Mesenchymal stem cell (in vitro differentiated cells and primary cell): ENCODE measurements at regions not wholly inside any gene's neighbourhood (a gene's known extent, or its start where the extent isn't known, plus 50 kb on each side); places are given as distances from the start of the nearest gene placed in this dataset.
A peak's percentile ranks its signal among the peaks of the same experiment; 100 is the strongest.

Experiments used
- DNase-seq: peaks from one replicate; pipeline ENCODE4 v3.0.0-alpha.2; 2013
- H2AFZ ChIP-seq: one replicate; pipeline ENCODE4 v1.6.1; 2013; ENCODE audit warnings: low read depth, mild to moderate bottlenecking, control low read depth, inconsistent platforms, low read length, moderate library complexity
- H2AK5ac ChIP-seq: 2 replicates; pipeline ENCODE4 v1.6.1; 2013; ENCODE audit warnings: low read length, moderate library complexity, mild to moderate bottlenecking, inconsistent platforms; ENCODE audit not compliant: severe bottlenecking
- H2BK120ac ChIP-seq: one replicate; pipeline ENCODE4 v1.6.1; 2013; ENCODE audit warnings: low read depth, mild to moderate bottlenecking, inconsistent platforms, low read length, moderate library complexity
- H2BK12ac ChIP-seq, 2 experiments: one replicate each; pipeline ENCODE4 v1.6.1; 2013; ENCODE audit warnings: inconsistent platforms in 2 of 2, low read length in 2 of 2, mild to moderate bottlenecking in 2 of 2, moderate library complexity in 2 of 2, control low read depth in 1 of 2
- H2BK15ac ChIP-seq: one replicate; pipeline ENCODE4 v1.6.1; 2013; ENCODE audit warnings: mild to moderate bottlenecking, low read depth, inconsistent platforms; ENCODE audit not compliant: poor library complexity, severe bottlenecking
- H2BK5ac ChIP-seq: 2 replicates; pipeline ENCODE4 v1.6.1; 2013; ENCODE audit warnings: low read depth, mild to moderate bottlenecking, low read length, control low read depth, inconsistent platforms; ENCODE audit not compliant: poor library complexity, severe bottlenecking
- H3K14ac ChIP-seq, 2 experiments: one replicate each; pipeline ENCODE4 v1.6.1; 2013; ENCODE audit warnings: inconsistent platforms in 2 of 2, low read length in 2 of 2, control low read depth in 1 of 2, mild to moderate bottlenecking in 1 of 2, moderate library complexity in 1 of 2
- H3K18ac ChIP-seq, 2 experiments: one replicate each; pipeline ENCODE4 v1.6.1; 2013; ENCODE audit warnings: inconsistent platforms in 2 of 2, low read length in 2 of 2, control low read depth in 1 of 2, low read depth in 1 of 2, mild to moderate bottlenecking in 1 of 2
- H3K23ac ChIP-seq, 2 experiments: one replicate each; pipeline ENCODE4 v1.6.1; 2013; ENCODE audit warnings: inconsistent platforms in 2 of 2, low read length in 2 of 2, mild to moderate bottlenecking in 2 of 2, moderate library complexity in 2 of 2, control low read depth in 1 of 2
- H3K27ac ChIP-seq: 2 replicates; pipeline ENCODE4 v1.5.1; 2013; ENCODE audit warnings: mild to moderate bottlenecking, moderate library complexity, low read length, control low read depth, inconsistent platforms; ENCODE audit not compliant: poor library complexity, severe bottlenecking
- H3K27me3 ChIP-seq, 2 experiments: 2 replicates each; pipeline versions ENCODE4 v1.6.1 to v1.7.0; 2013; ENCODE audit warnings: low read length in 2 of 2, mild to moderate bottlenecking in 2 of 2, moderate library complexity in 2 of 2, control low read depth in 1 of 2, inconsistent platforms in 1 of 2; ENCODE audit not compliant: control insufficient read depth in 1 of 2, insufficient read depth in 1 of 2
- H3K36me3 ChIP-seq, 2 experiments: 2 replicates each; pipeline versions ENCODE4 v1.6.1 to v1.7.0; 2013; ENCODE audit warnings: low read length in 2 of 2, control low read depth in 1 of 2, inconsistent platforms in 1 of 2, low read depth in 1 of 2, mild to moderate bottlenecking in 1 of 2; ENCODE audit not compliant: insufficient read depth in 2 of 2, control insufficient read depth in 1 of 2
- H3K4ac ChIP-seq, 2 experiments: one replicate each; pipeline ENCODE4 v1.6.1; 2013; ENCODE audit warnings: inconsistent platforms in 2 of 2, low read length in 2 of 2, mild to moderate bottlenecking in 2 of 2, moderate library complexity in 2 of 2, control low read depth in 1 of 2, low read depth in 1 of 2
- H3K4me1 ChIP-seq: 2 replicates; pipeline ENCODE4 v1.6.1; 2013; ENCODE audit warnings: low read depth, low read length, control low read depth; ENCODE audit not compliant: control insufficient read depth, insufficient read depth
- H3K4me2 ChIP-seq: 2 replicates; pipeline ENCODE4 v1.6.1; 2013; ENCODE audit warnings: low read length, mild to moderate bottlenecking, inconsistent platforms; ENCODE audit not compliant: poor library complexity, severe bottlenecking
- H3K4me3 ChIP-seq, 2 experiments: 2 replicates each; pipeline versions ENCODE4 v1.5.1 to v1.7.0; 2013; ENCODE audit warnings: low read length in 2 of 2, mild to moderate bottlenecking in 2 of 2, control low read depth in 1 of 2, low read depth in 1 of 2; ENCODE audit not compliant: insufficient read depth in 1 of 2
- H3K79me1 ChIP-seq: replicated peaks from 2 replicates; pipeline ENCODE4 v1.6.1; 2013; ENCODE audit warnings: mild to moderate bottlenecking, control low read depth, low read length, inconsistent platforms; ENCODE audit not compliant: poor library complexity, severe bottlenecking
- H3K9ac ChIP-seq: 2 replicates; pipeline ENCODE4 v1.7.0; 2013; ENCODE audit warnings: mild to moderate bottlenecking, low read length, moderate library complexity
- H3K9me3 ChIP-seq: 2 replicates; pipeline ENCODE4 v1.7.0; 2013; ENCODE audit warnings: mild to moderate bottlenecking, low read length; ENCODE audit not compliant: control insufficient read depth
- H4K8ac ChIP-seq: one replicate; pipeline ENCODE4 v1.6.1; 2013; ENCODE audit warnings: inconsistent platforms, mild to moderate bottlenecking, low read length, moderate library complexity
- H4K91ac ChIP-seq: one replicate; pipeline ENCODE4 v1.6.1; 2013; ENCODE audit warnings: mild to moderate bottlenecking, low read length, inconsistent platforms
- WGBS: methylation state at CpG from one replicate; pipeline ENCODE4 v1.1.7; 2013; ENCODE audit warnings: mixed read lengths; 5-methylcytosine and 5-hydroxymethylcytosine counted together

- Histone ChIP-seq H2AK5ac (no peak overlapping the region), H3K36me3 (no peaks in the 10 kb centered on the region), H3K9me3 (no peaks in the 10 kb centered on the region), H2AFZ (no peak overlapping the region), H3K14ac (no peak overlapping the region), H3K4me1 (peaks cover 4% of the 10 kb centered on the region), H3K27ac (no peak overlapping the region), H2BK5ac (no peak overlapping the region), H2BK12ac (no peak overlapping the region), H2BK120ac (no peak overlapping the region), H3K23ac (no peak overlapping the region), H3K4me3 (no peak overlapping the region), H3K4ac (no peak overlapping the region), H4K91ac (no peak overlapping the region), H4K8ac (no peak overlapping the region), H3K4me2 (no peak overlapping the region), H3K27me3 (no peaks in the 10 kb centered on the region), H3K79me1 (no peaks in the 10 kb centered on the region), H3K18ac (no peak overlapping the region), H2BK15ac (no peak overlapping the region), H3K9ac (no peak overlapping the region)
- 92% methylated on average over 16 of the region's 16 CpGs for WGBS
- DNase-seq = no peak
Measured at GRCh38 chr1:244780311-244780710, 55.1 kb upstream of the COX20 start.

GRCh38 chr1:244782056-244782455 lies 53.4 kb upstream of the COX20 start:
- Histone ChIP-seq H2AK5ac (no peak overlapping the region), H3K18ac (no peak overlapping the region), H3K9me3 (no peaks in the 10 kb centered on the region), H3K27ac (no peak overlapping the region), H3K27me3 (no peaks in the 10 kb centered on the region), H3K4ac (no peak overlapping the region), H3K4me3 (no peak overlapping the region), H3K23ac (peak overlapping the region in 1 of 2 experiments; percentile 24), H2BK120ac (no peak overlapping the region), H2BK5ac (no peak overlapping the region), H3K9ac (no peak overlapping the region), H2AFZ (no peak overlapping the region), H2BK15ac (no peak overlapping the region), H3K4me1 (peaks cover 4% of the 10 kb centered on the region), H4K91ac (no peak overlapping the region), H3K79me1 (no peaks in the 10 kb centered on the region), H3K36me3 (no peaks in the 10 kb centered on the region), H3K4me2 (no peak overlapping the region), H2BK12ac (no peak overlapping the region), H3K14ac (no peak overlapping the region), H4K8ac (peak overlapping the region; percentile 41)
- DNase-seq = no peak
- WGBS = 80% methylated on average over 3 of the region's 3 CpGs

GRCh38 chr1:244783138-244783537 lies 52.3 kb upstream of the COX20 start:
- 96% methylated on average over 15 of the region's 15 CpGs for WGBS
- no peaks in the 10 kb centered on the region for H3K79me1 ChIP-seq
- no peak overlapping the region for H3K9ac ChIP-seq

More at GRCh38 chr1:244783138-244783537, 52.3 kb upstream of the COX20 start:
- H3K4ac ChIP-seq = no peak overlapping the region
- H3K23ac ChIP-seq = no peak overlapping the region
- no peak overlapping the region for H2AFZ ChIP-seq
- peaks cover 4% of the 10 kb centered on the region for H3K4me1 ChIP-seq
- no peaks in the 10 kb centered on the region for H3K9me3 ChIP-seq
- H2BK120ac ChIP-seq = no peak overlapping the region
- no peak overlapping the region for H4K8ac ChIP-seq
- no peak overlapping the region for H3K27ac ChIP-seq
- no peak overlapping the region for H3K4me3 ChIP-seq
- no peak overlapping the region for H2AK5ac ChIP-seq
- H3K18ac ChIP-seq = no peak overlapping the region
- no peaks in the 10 kb centered on the region for H3K27me3 ChIP-seq
- no peak overlapping the region for H2BK12ac ChIP-seq
- H3K36me3 ChIP-seq = no peaks in the 10 kb centered on the region
- H3K4me2 ChIP-seq = no peak overlapping the region
- H2BK5ac ChIP-seq = no peak overlapping the region
- DNase-seq = no peak
- no peak overlapping the region for H4K91ac ChIP-seq
- H3K14ac ChIP-seq = no peak overlapping the region
- no peak overlapping the region for H2BK15ac ChIP-seq
